ENCODE measurements at regions not wholly inside any gene's neighbourhood (a gene's known extent, or its start where the extent isn't known, plus 50 kb on each side); places are given as distances from the start of the nearest gene placed in this dataset.

DNA sequence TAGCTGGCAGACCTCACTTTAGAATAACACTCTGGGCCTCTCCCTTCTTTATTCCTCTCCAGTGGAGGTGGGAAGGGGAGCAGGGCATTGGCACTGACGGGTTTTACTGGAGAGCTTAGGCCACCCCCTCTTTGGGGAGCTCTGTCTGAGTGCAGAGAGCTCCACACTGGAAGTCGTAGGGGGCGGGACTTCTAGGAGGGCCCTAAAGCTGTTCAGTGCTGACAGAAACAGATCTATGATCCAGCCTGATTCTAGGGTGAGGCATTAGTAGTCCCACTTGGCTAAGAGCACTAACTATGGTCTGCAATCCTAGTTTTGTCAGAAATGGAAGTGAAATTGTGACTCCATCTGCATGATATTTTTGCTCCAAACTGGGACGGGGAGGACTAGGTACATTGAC is 138.7 kb downstream of the MIS18A start:
- ATAC-seq (no peak), DNase-seq (no peak)
- no peaks in the 10 kb centered on the region for H3K9me3 ChIP-seq
- TF ChIP-seq, protein P1, sequence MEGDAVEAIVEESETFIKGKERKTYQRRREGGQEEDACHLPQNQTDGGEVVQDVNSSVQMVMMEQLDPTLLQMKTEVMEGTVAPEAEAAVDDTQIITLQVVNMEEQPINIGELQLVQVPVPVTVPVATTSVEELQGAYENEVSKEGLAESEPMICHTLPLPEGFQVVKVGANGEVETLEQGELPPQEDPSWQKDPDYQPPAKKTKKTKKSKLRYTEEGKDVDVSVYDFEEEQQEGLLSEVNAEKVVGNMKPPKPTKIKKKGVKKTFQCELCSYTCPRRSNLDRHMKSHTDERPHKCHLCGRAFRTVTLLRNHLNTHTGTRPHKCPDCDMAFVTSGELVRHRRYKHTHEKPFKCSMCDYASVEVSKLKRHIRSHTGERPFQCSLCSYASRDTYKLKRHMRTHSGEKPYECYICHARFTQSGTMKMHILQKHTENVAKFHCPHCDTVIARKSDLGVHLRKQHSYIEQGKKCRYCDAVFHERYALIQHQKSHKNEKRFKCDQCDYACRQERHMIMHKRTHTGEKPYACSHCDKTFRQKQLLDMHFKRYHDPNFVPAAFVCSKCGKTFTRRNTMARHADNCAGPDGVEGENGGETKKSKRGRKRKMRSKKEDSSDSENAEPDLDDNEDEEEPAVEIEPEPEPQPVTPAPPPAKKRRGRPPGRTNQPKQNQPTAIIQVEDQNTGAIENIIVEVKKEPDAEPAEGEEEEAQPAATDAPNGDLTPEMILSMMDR (IDR thresholded peaks at IDR 0.05 in 4 of 5, conservative IDR thresholded peaks at IDR 0.05 in 1 of 5) = no peak
- no peak for TF ChIP-seq POLR2A (IDR thresholded peaks at IDR 0.05)
- H3K4me3 ChIP-seq = no peak overlapping the region
- no peaks in the 10 kb centered on the region for H3K36me3 ChIP-seq
- no peaks in the 10 kb centered on the region for H3K27me3 ChIP-seq
- H3K4me1 ChIP-seq = no peaks in the 10 kb centered on the region
- H3K27ac ChIP-seq = no peak overlapping the region
- intact Hi-C loops (cut with DNase I; ENCODE audit: low total_unique reads) = loop anchor here (5.0 kb wide), 1 partner anchor 38 kb away; no protein-coding TSS in a partner anchor
- in situ Hi-C loops (cut with MboI; ENCODE audit: low sequenced_read_pairs in 4 of 4) = no loop called here

DNA sequence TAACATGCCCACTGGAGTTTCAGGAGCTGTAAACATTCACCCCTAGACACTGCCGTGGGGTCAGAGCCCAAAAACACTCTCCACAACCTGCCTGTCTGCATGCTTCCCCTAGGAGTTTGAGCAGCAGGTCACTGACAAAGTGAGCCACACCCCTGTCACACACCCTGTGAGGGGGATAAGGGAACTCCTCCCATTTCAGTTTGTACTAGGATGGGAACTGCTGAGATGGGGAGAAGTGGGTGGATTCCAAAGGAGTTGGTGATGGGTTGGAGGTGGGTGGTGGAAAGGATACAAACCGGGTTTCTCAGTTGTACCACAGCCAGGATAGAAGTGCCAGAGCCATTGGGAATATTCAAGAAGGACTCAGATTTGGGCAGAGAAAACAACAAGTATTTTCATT is 140.2 kb downstream of the MIS18A start:
- no peak for ATAC-seq
- Histone ChIP-seq H3K9me3 (no peaks in the 10 kb centered on the region), H3K27me3 (no peaks in the 10 kb centered on the region), H3K4me1 (no peaks in the 10 kb centered on the region), H3K4me3 (no peak overlapping the region), H3K36me3 (no peaks in the 10 kb centered on the region), H3K27ac (no peak overlapping the region)
- intact Hi-C loops (cut with DNase I; ENCODE audit: low total_unique reads) = no loop called here
- TF ChIP-seq POLR2A (IDR thresholded peaks at IDR 0.05) = no peak
- TF ChIP-seq, protein P1 (IDR thresholded peaks at IDR 0.05 in 4 of 5, conservative IDR thresholded peaks at IDR 0.05 in 1 of 5) = no peak
- DNase-seq = no peak
- in situ Hi-C loops (cut with MboI; ENCODE audit: low sequenced_read_pairs in 4 of 4) = no loop called here

DNA sequence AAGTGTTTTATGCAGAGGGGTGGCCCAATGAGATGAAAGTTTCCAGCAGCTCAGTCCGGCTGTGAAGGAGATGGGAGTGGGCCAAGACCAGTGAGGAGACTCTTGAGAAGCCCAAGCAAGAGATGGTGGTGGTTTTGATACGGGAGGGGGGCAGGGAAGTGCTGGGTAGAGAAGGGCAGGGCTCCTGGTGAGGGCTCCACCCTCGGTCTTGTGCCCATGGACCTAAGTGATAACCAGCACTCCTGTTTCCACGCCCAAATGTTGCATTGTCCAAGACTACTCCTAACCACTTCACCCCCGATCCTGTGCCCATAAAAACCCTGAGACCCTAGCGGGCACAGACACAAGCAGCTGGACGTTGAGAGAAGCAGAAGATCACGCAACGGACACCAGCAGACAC is 140.9 kb downstream of the MIS18A start:
- in situ Hi-C loops (cut with MboI; ENCODE audit: low sequenced_read_pairs in 4 of 4) = no loop called here
- no peaks in the 10 kb centered on the region for H3K27me3 ChIP-seq
- intact Hi-C loops (cut with DNase I; ENCODE audit: low total_unique reads) = no loop called here

DNA sequence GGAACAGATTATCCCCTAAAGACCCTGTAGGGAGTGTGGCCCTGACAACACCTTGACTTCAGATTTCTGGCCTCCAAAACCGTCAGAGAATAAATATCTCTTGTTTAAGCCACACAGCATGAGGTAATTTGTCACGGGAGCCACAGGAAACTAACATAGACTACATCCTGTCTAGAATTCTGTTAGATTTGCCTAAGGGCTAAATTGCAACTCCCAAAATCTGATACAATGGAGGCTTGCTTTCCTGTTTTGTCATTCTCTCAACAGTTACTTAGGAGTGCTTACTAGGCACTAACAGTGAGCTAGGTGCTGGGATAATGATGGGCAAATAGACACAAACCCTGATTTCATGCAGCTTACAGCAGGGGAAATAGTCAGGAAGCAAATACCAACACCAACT is 141.6 kb downstream of the MIS18A start:
- DNase-seq (no peak), ATAC-seq (no peak)
- in situ Hi-C loops (cut with MboI; ENCODE audit: low sequenced_read_pairs in 4 of 4) (no loop called here), intact Hi-C loops (cut with DNase I; ENCODE audit: low total_unique reads) (no loop called here)
- Histone ChIP-seq H3K4me3 (no peak overlapping the region), H3K9me3 (no peaks in the 10 kb centered on the region), H3K4me1 (peaks cover 0 to 1% of the 10 kb centered on the region in 2 donors), H3K27ac (no peak overlapping the region), H3K27me3 (no peaks in the 10 kb centered on the region), H3K36me3 (no peaks in the 10 kb centered on the region)
- TF ChIP-seq POLR2A (IDR thresholded peaks at IDR 0.05) = no peak
- TF ChIP-seq, protein P1 (IDR thresholded peaks at IDR 0.05 in 4 of 5, conservative IDR thresholded peaks at IDR 0.05 in 1 of 5) = no peak

More for the DNA sequence above, 140.9 kb downstream of the MIS18A start:
- no peak overlapping the region for H3K27ac ChIP-seq
- DNase-seq = no peak
- TF ChIP-seq, protein P1 (IDR thresholded peaks at IDR 0.05 in 4 of 5, conservative IDR thresholded peaks at IDR 0.05 in 1 of 5) = no peak
- no peak for TF ChIP-seq POLR2A (IDR thresholded peaks at IDR 0.05)
- H3K36me3 ChIP-seq = no peaks in the 10 kb centered on the region
- no peak for ATAC-seq
- H3K4me1 ChIP-seq = no peaks in the 10 kb centered on the region
- no peak overlapping the region for H3K4me3 ChIP-seq
- no peaks in the 10 kb centered on the region for H3K9me3 ChIP-seq

DNA sequence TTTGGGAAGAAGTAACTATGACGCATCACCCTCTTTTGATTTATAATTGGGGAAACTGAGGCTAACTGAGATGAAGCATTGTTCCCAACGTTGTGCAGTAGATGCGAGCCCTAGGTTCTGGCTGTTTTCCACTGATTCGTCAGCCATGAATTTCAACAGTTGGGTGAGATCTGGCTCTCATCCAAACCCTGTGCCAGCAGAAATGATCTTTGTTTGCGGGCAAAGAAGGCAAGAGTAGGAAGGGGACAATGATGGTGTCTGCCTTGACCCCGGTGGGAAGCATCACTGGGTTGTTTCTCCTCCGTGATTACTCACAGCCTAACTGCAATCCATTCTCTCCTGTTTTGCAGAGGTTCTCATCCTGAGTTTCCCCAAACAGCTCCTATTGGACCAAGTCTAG is 142.3 kb downstream of the MIS18A start:
- in situ Hi-C loops (cut with MboI; ENCODE audit: low sequenced_read_pairs in 4 of 4) (no loop called here), intact Hi-C loops (cut with DNase I; ENCODE audit: low total_unique reads) (no loop called here)
- no peaks in the 10 kb centered on the region for H3K27me3 ChIP-seq
- H3K9me3 ChIP-seq = no peaks in the 10 kb centered on the region
- ATAC-seq = no peak
- H3K4me1 ChIP-seq = peaks cover 0 to 8% of the 10 kb centered on the region in 2 donors
- DNase-seq = no peak
- no peaks in the 10 kb centered on the region for H3K36me3 ChIP-seq
- no peak overlapping the region for H3K27ac ChIP-seq
- TF ChIP-seq, protein P1 (IDR thresholded peaks at IDR 0.05 in 4 of 5, conservative IDR thresholded peaks at IDR 0.05 in 1 of 5) = no peak
- TF ChIP-seq POLR2A (IDR thresholded peaks at IDR 0.05) = no peak
- H3K4me3 ChIP-seq = no peak overlapping the region

All from gastrocnemius medialis (tissue), 4 donors.